ENCODE measurements at regions not wholly inside any gene's neighbourhood (a gene's known extent, or its start where the extent isn't known, plus 50 kb on each side); places are given as distances from the start of the nearest gene placed in this dataset.

- FAIRE-seq (no peak), DNase-seq (ENCODE audit: low read depth in 1 of 2, low spot score in 2 of 2) (no peak)
- H3K9ac ChIP-seq (replicated peaks in 1 of 4; ENCODE audit: extremely low read depth in 1 of 4, low read depth in 3 of 4, low read length in 3 of 4): no peak overlapping the region
- TF ChIP-seq TEAD4 (IDR thresholded peaks at IDR 0.05; ENCODE audit: low read depth, low read length) (peak; percentile 35; the same call in 1 of the 2 replicates), BACH1 (IDR thresholded peaks at IDR 0.05; ENCODE audit: low read length) (no peak)
- no peak overlapping the region for H3K56ac ChIP-seq (replicated peaks; ENCODE audit: insufficient read length, low read depth, low read length)
- no peak overlapping the region for H3K4me2 ChIP-seq (ENCODE audit: insufficient read depth in 1 of 2, low read depth in 2 of 2, low read length in 2 of 2)
- no peak overlapping the region for H3K23ac ChIP-seq (ENCODE audit: insufficient read length)
- WGBS, 2 experiments (ENCODE audit: extremely low coverage in 1 of 2, insufficient coverage in 1 of 2, insufficient read length in 1 of 2, insufficient replicate concordance in 2 of 2, low coverage in 1 of 2, low lambda C conversion rate in 2 of 2, missing lambda C conversion rate in 1 of 2): 89% methylated on average over 23 of the region's 23 CpGs; no CpG with 5 or more reads in 1 of the 2 experiments
- H4K20me1 ChIP-seq (replicated peaks in 1 of 2; ENCODE audit: control insufficient read depth in 1 of 2, insufficient read depth in 2 of 2, low read length in 2 of 2): no peaks in the 10 kb centered on the region
- no peak overlapping the region for H2BK15ac ChIP-seq (ENCODE audit: low read length)
- H3K23me2 ChIP-seq (ENCODE audit: low read depth, low read length): no peaks in the 10 kb centered on the region
- no peak overlapping the region for H3K27ac ChIP-seq (ENCODE audit: low read depth, low read length)
- 0 out of 4 replicates have a peak, but pooled peaks cover 0 to 5% of the 10 kb centered on the region in 2 experiments for H3K9me3 ChIP-seq (ENCODE audit: insufficient read depth in 2 of 2, low read depth in 1 of 2, low read length in 1 of 2)
- H3K4me1 ChIP-seq (replicated peaks in 1 of 4; ENCODE audit: control insufficient read depth in 3 of 4, insufficient read depth in 4 of 4, low read length in 3 of 4): no peaks in the 10 kb centered on the region; a peak in 1 of 7 replicates
- no peaks in the 10 kb centered on the region for H3K79me1 ChIP-seq (ENCODE audit: low read depth, low read length)
- no peak overlapping the region for H2BK120ac ChIP-seq (replicated peaks; ENCODE audit: low read depth, low read length)
- H3K79me2 ChIP-seq (ENCODE audit: control insufficient read depth in 1 of 2, insufficient read depth in 2 of 2, low read length in 2 of 2): no peaks in the 10 kb centered on the region
- H2BK5ac ChIP-seq (ENCODE audit: low read depth, low read length): no peak overlapping the region
- H2BK20ac ChIP-seq (ENCODE audit: low read length): no peak overlapping the region
- no peak overlapping the region for H4K91ac ChIP-seq (replicated peaks; ENCODE audit: insufficient read length, low read length)
- CTCF ChIA-PET (ENCODE audit: partially characterized antibody): interaction anchor here (1.1 to 1.6 kb wide), 2 partner anchors 14 to 216 kb away, joined by 4 to 5 read pairs; no protein-coding TSS in a partner anchor
- no peak overlapping the region for H4K8ac ChIP-seq (ENCODE audit: extremely low read depth, insufficient read depth, low read length)
- no peak overlapping the region for H3K4ac ChIP-seq (replicated peaks; ENCODE audit: insufficient read length, low read depth, low read length)
- no peak overlapping the region for H2AFZ ChIP-seq (ENCODE audit: low read length)
- H4K5ac ChIP-seq (ENCODE audit: insufficient read length, low read depth, low read length): no peak overlapping the region
- H2BK12ac ChIP-seq (ENCODE audit: low read depth, low read length): no peak overlapping the region
- POLR2A ChIA-PET (ENCODE audit: partially characterized antibody): no interaction called here
- H3K4me3 ChIP-seq (ENCODE audit: extremely low read depth in 1 of 4, insufficient read depth in 2 of 4, low read depth in 3 of 4, low read length in 4 of 4): no peak overlapping the region
- H3K36me3 ChIP-seq (ENCODE audit: control insufficient read depth in 2 of 4, insufficient read depth in 4 of 4, low read length in 3 of 4): no peaks in the 10 kb centered on the region
- H3K14ac ChIP-seq (ENCODE audit: insufficient read length): no peak overlapping the region
- no peak overlapping the region; the same call in 1 of the 2 replicates for H3K18ac ChIP-seq (ENCODE audit: extremely low read depth, low read length)
- no peak overlapping the region for H2AK5ac ChIP-seq (ENCODE audit: low read depth, low read length)
- H3K27me3 ChIP-seq (replicated peaks in 1 of 4; ENCODE audit: control insufficient read depth in 3 of 4, extremely low read depth in 1 of 4, insufficient read depth in 3 of 4, low read length in 3 of 4): no peaks in the 10 kb centered on the region; a peak in 1 of 7 replicates
Observed at GRCh38 chr17:77676237-77676661, 282.3 kb upstream of the TNRC6C start.
